HG03439 (cell line): ENCODE measurements at regions not wholly inside any gene's neighbourhood (a gene's known extent, or its start where the extent isn't known, plus 50 kb on each side); places are given as distances from the start of the nearest gene placed in this dataset.

Experiments
- ATAC-seq: cut with Tn5 transposase; IDR thresholded peaks from one replicate; pipeline ENCODE4 v1.9.1; 2021; ENCODE audit warnings: mild to moderate bottlenecking, moderate library complexity; ENCODE audit not compliant: unreplicated experiment

- no peak for ATAC-seq
These were observed 138.5 kb upstream of the ARPP21 start for GRCh38 chr3:35500641-35501350.

- ATAC-seq: no peak
These were observed 136.6 kb upstream of the ARPP21 start for GRCh38 chr3:35502699-35503098.

GRCh38 chr3:35505181-35505580 lies 134.1 kb upstream of the ARPP21 start:
- no peak for ATAC-seq

- ATAC-seq: no peak
These were observed 133.6 kb upstream of the ARPP21 start for GRCh38 chr3:35505772-35506171.

- ATAC-seq: no peak
These were observed 119.4 kb upstream of the ARPP21 start for GRCh38 chr3:35519936-35520335.

- ATAC-seq: no peak
These were observed 118.1 kb upstream of the ARPP21 start for GRCh38 chr3:35521196-35521595.

- ATAC-seq: no peak
These were observed 116.9 kb upstream of the ARPP21 start for GRCh38 chr3:35522450-35522849.

- no peak for ATAC-seq
These were observed 116.3 kb upstream of the ARPP21 start for GRCh38 chr3:35523074-35523473.

GRCh38 chr3:35523838-35524237 lies 115.5 kb upstream of the ARPP21 start:
- no peak for ATAC-seq

- ATAC-seq: no peak
These were observed 114.5 kb upstream of the ARPP21 start for GRCh38 chr3:35524856-35525255.

- no peak for ATAC-seq
These were observed 110.6 kb upstream of the ARPP21 start for GRCh38 chr3:35528728-35529127.

GRCh38 chr3:35529337-35529736 lies 110.0 kb upstream of the ARPP21 start:
- ATAC-seq: no peak

GRCh38 chr3:35537265-35537664 lies 102.1 kb upstream of the ARPP21 start:
- no peak for ATAC-seq

GRCh38 chr3:35544976-35545375 lies 94.3 kb upstream of the ARPP21 start:
- ATAC-seq: no peak

- no peak for ATAC-seq
These were observed 89.6 kb upstream of the ARPP21 start for GRCh38 chr3:35549690-35550089.

GRCh38 chr3:35562141-35562540 lies 77.2 kb upstream of the ARPP21 start:
- no peak for ATAC-seq

GRCh38 chr3:35565048-35565447 lies 74.3 kb upstream of the ARPP21 start:
- no peak for ATAC-seq
